ENCODE measurements at regions not wholly inside any gene's neighbourhood (a gene's known extent, or its start where the extent isn't known, plus 50 kb on each side); places are given as distances from the start of the nearest gene placed in this dataset.
A peak's percentile ranks its signal among the peaks of the same experiment; 100 is the strongest.

GRCh38 chr4:71132486-71132885 lies 139.0 kb downstream of the DCK start:
- Histone ChIP-seq H3K27ac (no peak overlapping the region), H3K36me3 (ENCODE audit: insufficient read depth in 1 of 2, low read depth in 1 of 2) (no peaks in the 10 kb centered on the region), H3K4me1 (no peaks in the 10 kb centered on the region), H3K9me3 (no peaks in the 10 kb centered on the region), H3K27me3 (ENCODE audit: insufficient read depth in 3 of 3, low read length in 2 of 3) (no peaks in the 10 kb centered on the region), H3K4me3 (no peak overlapping the region)
- no peak for TF ChIP-seq CTCF (IDR thresholded peaks at IDR 0.05)
- intact Hi-C loops (cut with DNase I): no loop called here
- no peak for DNase-seq
- no peak for ATAC-seq

GRCh38 chr4:71133491-71133890 lies 140.0 kb downstream of the DCK start:
- TF ChIP-seq CTCF (IDR thresholded peaks at IDR 0.05): no peak
- no peak for DNase-seq
- no peak overlapping the region for H3K4me3 ChIP-seq
- H3K9me3 ChIP-seq: no peaks in the 10 kb centered on the region
- no peak overlapping the region for H3K27ac ChIP-seq
- H3K4me1 ChIP-seq: no peaks in the 10 kb centered on the region
- peak; percentile 13 to 49 (median 26) for ATAC-seq
- 69 to 79% (median 70%) methylated on average over 6 of the region's 6 CpGs for WGBS, 3 donors
- intact Hi-C loops (cut with DNase I): no loop called here
- H3K36me3 ChIP-seq (ENCODE audit: insufficient read depth in 1 of 2, low read depth in 1 of 2): no peaks in the 10 kb centered on the region
- H3K27me3 ChIP-seq (ENCODE audit: insufficient read depth in 3 of 3, low read length in 2 of 3): no peaks in the 10 kb centered on the region

GRCh38 chr4:71136071-71136470 lies 142.6 kb downstream of the DCK start:
- no peak for ATAC-seq
- WGBS, 3 donors: 69 to 93% (median 75%) methylated on average over 1 of the region's 1 CpG
- no peak overlapping the region for H3K4me3 ChIP-seq
- no peaks in the 10 kb centered on the region for H3K9me3 ChIP-seq
- TF ChIP-seq CTCF (IDR thresholded peaks at IDR 0.05): no peak
- H3K4me1 ChIP-seq: no peaks in the 10 kb centered on the region
- intact Hi-C loops (cut with DNase I): no loop called here
- no peaks in the 10 kb centered on the region for H3K27me3 ChIP-seq (ENCODE audit: insufficient read depth in 3 of 3, low read length in 2 of 3)
- H3K36me3 ChIP-seq (ENCODE audit: insufficient read depth in 1 of 2, low read depth in 1 of 2): no peaks in the 10 kb centered on the region
- DNase-seq: no peak
- H3K27ac ChIP-seq: no peak overlapping the region

- no peak overlapping the region for H3K4me3 ChIP-seq
- WGBS, 3 donors: 55 to 80% (median 80%) methylated on average over 4 of the region's 4 CpGs
These were observed 144.7 kb downstream of the DCK start for GRCh38 chr4:71138007-71138615.

More at GRCh38 chr4:71138007-71138615, 144.7 kb downstream of the DCK start:
- H3K36me3 ChIP-seq (ENCODE audit: insufficient read depth in 1 of 2, low read depth in 1 of 2): no peaks in the 10 kb centered on the region
- DNase-seq (no peak), ATAC-seq (no peak)
- no peaks in the 10 kb centered on the region for H3K9me3 ChIP-seq
- H3K4me1 ChIP-seq: no peaks in the 10 kb centered on the region
- H3K27ac ChIP-seq: no peak overlapping the region
- TF ChIP-seq CTCF (IDR thresholded peaks at IDR 0.05): no peak
- intact Hi-C loops (cut with DNase I): no loop called here
- H3K27me3 ChIP-seq (ENCODE audit: insufficient read depth in 3 of 3, low read length in 2 of 3): no peaks in the 10 kb centered on the region
